PFSK-1 (cell line): ENCODE measurements at regions not wholly inside any gene's neighbourhood (a gene's known extent, or its start where the extent isn't known, plus 50 kb on each side); places are given as distances from the start of the nearest gene placed in this dataset.

Experiments used
- POLR2AphosphoS5 ChIP-seq: IDR thresholded peaks from 2 replicates; pipeline ENCODE4 v1.6.1; 2012; ENCODE audit warnings: low read depth, mild to moderate bottlenecking, control low read depth, low read length, moderate library complexity
- REST ChIP-seq, 2 experiments: IDR thresholded peaks; 2 replicates each; pipeline versions ENCODE4 v1.6.1 to v1.8.0; 2011 to 2012; ENCODE audit warnings: low read depth in 2 of 2, low read length in 2 of 2, control low read depth in 1 of 2, inconsistent platforms in 1 of 2, mild to moderate bottlenecking in 1 of 2, moderate library complexity in 1 of 2; ENCODE audit not compliant: insufficient read depth in 1 of 2
- TAF1 ChIP-seq: IDR thresholded peaks from 2 replicates; pipeline ENCODE4 v1.6.1; 2012; ENCODE audit warnings: low read length, control low read depth, borderline replicate concordance; ENCODE audit not compliant: insufficient read depth

- no peak for TF ChIP-seq TAF1
- no peak for TF ChIP-seq REST (IDR thresholded peaks at IDR 0.05; ENCODE audit: insufficient read depth in 1 of 2, low read depth in 2 of 2, low read length in 2 of 2)
- no peak for TF ChIP-seq POLR2AphosphoS5
Observed at GRCh38 chr3:6734395-6734746, 126.5 kb upstream of the GRM7 start.
